GM19035 (cell line): ENCODE measurements at regions not wholly inside any gene's neighbourhood (a gene's known extent, or its start where the extent isn't known, plus 50 kb on each side); places are given as distances from the start of the nearest gene placed in this dataset.
"Not testable (repeated sequence)": the region's sequence is repeated elsewhere in the genome, so short reads cannot be mapped to it uniquely, and the experiment has no call there.

Source experiments
- ATAC-seq: cut with Tn5 transposase; IDR thresholded peaks from one replicate; pipeline ENCODE4 v1.9.1; 2021; ENCODE audit not compliant: unreplicated experiment

DNA sequence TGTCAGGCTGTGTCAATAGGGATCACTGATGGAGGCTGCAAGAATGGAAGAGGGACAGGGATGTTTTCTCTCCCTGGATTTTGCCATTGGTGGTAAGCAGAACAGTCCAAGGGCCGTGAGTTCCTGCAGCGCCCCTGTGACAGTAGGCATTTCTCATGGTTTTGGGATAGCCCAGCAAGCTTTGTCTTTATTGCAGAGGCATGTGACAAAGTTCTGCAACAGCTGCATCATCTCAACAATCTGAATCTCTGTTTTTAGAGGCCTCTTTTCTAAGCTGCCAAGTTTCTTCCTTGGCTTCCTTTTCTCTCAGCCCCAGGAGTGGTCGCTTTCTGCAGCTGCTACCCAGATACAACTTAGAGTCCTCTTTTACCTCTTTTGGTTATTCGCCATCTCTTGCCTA, 95.7 kb upstream of the TSHZ3 start:
- no peak for ATAC-seq

DNA sequence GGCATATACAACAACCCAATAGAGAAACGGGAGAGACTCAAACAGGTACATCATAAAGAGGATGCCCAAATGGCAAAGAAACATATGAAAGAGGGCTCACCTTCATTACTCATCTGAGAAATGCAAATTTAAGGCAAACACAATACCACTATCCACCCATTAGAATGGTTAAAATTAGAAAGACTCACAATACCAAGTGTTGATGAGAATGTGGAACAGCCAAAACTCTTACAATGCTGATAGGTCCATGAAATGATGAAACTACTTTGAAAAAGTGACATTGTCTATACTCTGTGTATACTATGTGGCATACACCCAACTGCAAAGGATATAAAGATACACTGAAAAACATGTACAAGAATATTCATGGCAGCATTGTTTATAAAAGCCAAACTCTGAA, 96.2 kb upstream of the TSHZ3 start:
- ATAC-seq = no peak

GRCh38 chr19:31448221-31448657, 99.0 kb upstream of the TSHZ3 start:
- ATAC-seq = no peak

DNA sequence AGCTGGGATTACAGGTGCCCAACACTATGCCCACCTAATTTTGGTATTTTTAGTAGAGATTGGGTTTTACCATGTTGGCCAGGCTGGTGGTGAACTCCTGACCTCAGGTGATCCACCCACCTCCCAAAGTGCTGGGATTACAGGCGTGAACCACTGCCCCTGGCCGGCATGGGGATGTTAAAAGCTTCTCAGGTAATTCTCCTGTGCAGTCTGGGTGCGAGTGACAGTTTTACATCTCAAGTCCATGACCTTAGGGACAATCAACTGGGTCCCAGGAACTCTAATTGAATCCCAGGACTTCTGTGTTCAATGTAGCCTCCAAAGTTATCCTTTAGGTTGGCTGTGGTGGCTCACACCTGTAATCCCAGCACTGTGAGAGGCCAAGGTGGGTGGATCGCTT, 100.1 kb upstream of the TSHZ3 start:
- no peak for ATAC-seq

- ATAC-seq = no peak
These were observed 101.5 kb upstream of the TSHZ3 start for GRCh38 chr19:31450696-31451095.

DNA sequence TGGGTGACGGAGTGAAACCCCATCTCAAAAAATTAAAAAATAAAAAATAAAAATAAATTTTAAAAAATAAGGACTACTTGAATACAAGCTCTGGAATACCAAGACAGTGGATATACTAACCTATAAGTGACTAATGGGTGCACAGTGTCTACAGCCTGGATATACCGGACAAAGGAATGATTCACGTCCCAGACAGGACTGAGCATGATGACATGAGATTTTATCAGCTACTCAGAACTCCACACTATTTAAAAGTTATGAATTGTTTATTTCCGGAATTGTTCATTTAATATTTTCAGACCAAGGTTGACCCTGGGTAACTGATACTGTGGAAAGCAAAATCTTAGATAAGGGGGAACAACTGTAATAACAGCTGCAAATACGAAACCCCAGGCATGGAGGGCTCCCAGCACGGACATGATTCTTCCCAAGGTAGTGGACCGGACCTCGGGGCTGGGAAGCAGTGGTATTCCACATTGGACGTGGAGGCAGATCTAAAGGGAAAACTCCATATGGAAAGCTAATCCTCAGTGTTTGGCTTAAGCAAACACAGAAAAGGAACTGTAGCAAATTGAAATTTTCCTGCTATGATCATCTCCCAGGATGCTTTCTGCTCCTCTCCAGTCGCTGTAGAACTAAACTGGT, 102.6 kb upstream of the TSHZ3 start:
- ATAC-seq = no peak

GRCh38 chr19:31459430-31459829, 110.2 kb upstream of the TSHZ3 start:
- ATAC-seq = no peak

- no peak for ATAC-seq
These were observed 112.7 kb upstream of the TSHZ3 start for GRCh38 chr19:31461814-31462539.

- ATAC-seq = no peak
These were observed 121.1 kb upstream of the TSHZ3 start for GRCh38 chr19:31470229-31470939.

DNA sequence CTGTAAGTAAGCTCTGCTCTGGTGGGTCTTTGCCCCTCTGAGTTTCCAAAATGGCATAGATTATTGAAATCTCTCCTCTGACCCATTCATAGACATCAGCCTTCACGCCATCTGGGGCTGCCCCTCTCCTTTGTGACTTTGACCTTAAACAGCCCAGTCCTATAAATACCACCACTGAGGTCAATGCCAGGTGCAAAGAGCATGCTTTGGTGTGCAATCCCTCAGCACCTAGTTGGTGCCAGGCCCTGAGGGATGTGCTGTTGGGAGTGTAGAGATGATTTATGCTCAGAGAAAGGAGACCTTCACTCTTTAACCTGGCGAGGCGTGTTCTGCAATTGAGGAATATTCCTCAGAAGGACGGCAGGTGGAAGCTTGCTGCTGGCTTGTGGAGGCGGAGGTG, 121.7 kb upstream of the TSHZ3 start:
- ATAC-seq = no peak

DNA sequence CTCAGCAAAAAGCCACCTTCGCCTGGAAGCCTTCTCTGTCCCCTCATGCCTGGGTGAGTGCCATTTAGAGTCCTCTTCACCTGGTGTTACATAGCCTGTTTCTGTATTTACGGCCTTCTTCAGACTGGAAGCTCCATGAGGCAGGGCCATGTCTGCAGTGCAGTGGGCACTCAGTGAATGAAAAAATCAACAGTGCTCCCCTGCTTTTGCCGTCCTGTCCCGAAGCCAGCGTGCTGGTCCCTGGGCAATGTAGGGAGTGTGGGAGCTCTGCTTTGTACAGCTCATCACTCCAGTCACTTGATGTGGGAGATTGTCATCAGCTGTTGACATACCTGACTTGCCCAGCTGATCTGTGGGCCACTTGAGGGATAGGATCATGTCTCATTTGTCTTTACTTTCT, 129.0 kb upstream of the TSHZ3 start:
- no peak for ATAC-seq

DNA sequence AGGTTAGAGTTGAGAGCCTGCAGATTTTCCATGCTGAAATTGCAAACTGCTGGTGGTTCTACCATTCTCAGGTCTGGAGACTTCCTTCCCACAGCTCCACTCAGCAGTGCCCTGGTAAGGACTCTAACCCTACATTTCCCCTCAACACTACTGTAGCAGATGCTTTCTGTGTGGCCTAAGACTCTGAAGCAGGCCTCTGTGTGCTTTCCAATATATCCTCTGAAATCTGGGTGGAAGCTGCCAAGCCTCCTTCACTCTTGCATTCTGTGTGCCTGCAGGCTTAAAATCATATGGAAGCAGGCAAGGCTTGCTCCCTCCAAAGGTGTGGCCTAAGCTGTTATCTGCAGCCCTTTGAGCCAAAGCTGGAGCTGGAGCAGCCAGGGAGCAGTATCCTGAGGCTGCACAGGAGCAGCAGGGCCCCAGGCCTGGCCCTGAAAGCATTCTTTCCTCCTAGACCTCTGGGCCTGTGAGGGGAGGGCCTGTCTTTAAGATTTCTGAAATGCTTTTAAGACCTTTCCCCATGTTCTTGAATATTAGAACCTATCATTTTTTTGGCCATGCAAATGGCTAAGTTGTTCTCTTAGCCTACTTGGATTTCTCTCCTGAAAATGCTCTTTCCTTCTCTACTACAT, 134.1 kb upstream of the TSHZ3 start:
- no peak for ATAC-seq

DNA sequence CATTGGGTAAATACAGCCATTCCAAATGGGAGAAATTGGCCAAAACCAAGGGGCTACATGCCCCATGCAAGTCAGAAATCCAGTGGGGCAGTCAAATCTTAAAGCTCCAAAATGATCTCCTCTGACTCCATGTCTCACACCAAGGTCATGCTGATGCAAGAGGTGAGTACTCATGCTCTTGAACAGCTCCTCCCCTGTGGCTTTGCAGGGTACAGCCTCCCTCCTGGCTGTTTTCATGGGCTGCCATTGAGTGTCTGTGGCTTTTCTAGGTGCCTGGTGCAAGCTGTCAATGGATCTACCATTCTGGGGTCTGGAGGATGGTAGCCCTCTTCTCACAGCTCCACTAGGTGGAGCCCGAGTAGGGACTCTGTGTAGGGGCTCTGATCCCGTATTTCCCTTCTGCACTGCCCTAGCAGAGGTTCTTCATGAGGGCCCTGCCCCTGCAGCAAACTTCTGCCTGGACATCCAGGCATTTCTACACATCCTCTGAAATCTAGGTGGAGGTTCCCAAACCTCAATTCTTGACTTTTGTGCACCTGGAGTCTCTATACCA, 135.7 kb upstream of the TSHZ3 start:
- not testable (repeated sequence) for ATAC-seq

GRCh38 chr19:31485472-31485871, 136.2 kb upstream of the TSHZ3 start:
- no peak for ATAC-seq

DNA sequence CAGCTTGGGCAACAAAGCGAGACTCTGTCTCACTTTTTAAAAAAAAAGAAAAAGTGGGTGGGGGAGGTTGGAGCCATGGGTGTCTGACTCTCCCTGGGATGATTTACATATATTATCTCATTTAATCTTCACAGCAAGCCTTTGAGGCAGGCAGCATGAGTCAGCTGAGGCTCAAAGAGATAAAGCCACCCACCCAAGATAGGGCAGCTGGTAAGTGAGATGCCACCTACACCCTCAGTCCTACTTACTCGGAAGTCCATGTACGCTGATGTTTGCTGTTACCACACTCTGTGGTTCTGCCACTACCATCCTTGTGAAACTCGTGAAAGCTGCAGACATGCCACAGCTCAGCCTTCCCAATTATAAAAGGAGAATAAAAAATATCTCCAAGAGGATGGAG, 142.0 kb upstream of the TSHZ3 start:
- ATAC-seq = no peak

DNA sequence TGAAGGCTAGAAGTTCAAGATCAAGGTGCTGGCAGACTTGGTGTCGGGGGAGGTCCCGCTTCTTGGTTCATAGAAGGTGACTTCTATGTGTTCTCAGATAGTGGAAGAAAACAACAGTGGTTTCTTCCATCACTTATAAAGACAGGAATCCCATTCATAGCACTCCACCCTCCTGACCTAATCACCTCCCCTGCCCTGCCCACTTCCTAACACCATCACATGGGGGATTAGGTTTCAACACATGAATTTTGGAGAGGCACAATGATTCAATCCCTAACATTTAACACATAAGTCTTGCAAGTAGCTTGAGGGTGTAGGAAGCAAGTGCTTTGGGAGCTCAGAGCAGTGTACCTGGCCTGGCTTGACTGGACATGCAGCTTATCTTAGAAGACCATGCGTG, 142.8 kb upstream of the TSHZ3 start:
- no peak for ATAC-seq

- no peak for ATAC-seq
These were observed 146.8 kb upstream of the TSHZ3 start for GRCh38 chr19:31496076-31496475.

- no peak for ATAC-seq
These were observed 148.5 kb upstream of the TSHZ3 start for GRCh38 chr19:31497709-31498108.

DNA sequence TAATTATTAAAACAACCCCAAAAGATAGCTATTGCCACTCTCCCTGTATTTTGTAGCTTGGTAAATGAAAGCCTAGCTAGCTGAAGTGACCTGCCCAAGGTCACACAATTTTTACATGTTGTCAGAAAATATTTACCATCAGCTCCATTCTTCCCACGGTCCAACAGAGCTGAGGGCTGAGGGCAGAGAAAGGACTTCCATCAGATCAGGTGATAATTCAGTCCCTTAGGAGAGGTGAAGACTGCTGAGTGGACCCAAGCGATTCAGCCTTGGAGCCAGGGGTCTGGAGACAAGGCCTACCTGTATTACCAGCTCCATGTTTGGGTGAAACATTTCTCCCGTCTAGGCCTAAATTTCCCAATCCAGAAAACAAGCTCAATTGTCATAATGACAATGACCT, 149.5 kb upstream of the TSHZ3 start:
- ATAC-seq = no peak

GRCh38 chr19:31499281-31500196, 150.3 kb upstream of the TSHZ3 start:
- ATAC-seq = no peak
